ENCODE measurements at regions not wholly inside any gene's neighbourhood (a gene's known extent, or its start where the extent isn't known, plus 50 kb on each side); places are given as distances from the start of the nearest gene placed in this dataset.

GRCh38 chr10:4063717-4064116 lies 278.7 kb upstream of the KLF6 start:
- CTCF ChIA-PET: no interaction called here
- DNase-seq (ENCODE audit: low read depth): no peak
- Histone ChIP-seq H3K4me3 (ENCODE audit: low read depth, low read length) (no peak overlapping the region), H3K27me3 (ENCODE audit: control insufficient read depth, insufficient read depth, low read length) (no peaks in the 10 kb centered on the region), H3K36me3 (ENCODE audit: control insufficient read depth, insufficient read depth, low read length) (no peaks in the 10 kb centered on the region)
- POLR2A ChIA-PET: no interaction called here
- no peak for TF ChIP-seq CTCF (IDR thresholded peaks at IDR 0.05; ENCODE audit: insufficient read depth, low read depth, low read length)

GRCh38 chr10:4062751-4063150 lies 277.7 kb upstream of the KLF6 start:
- Histone ChIP-seq H3K27me3 (ENCODE audit: control insufficient read depth, insufficient read depth, low read length) (no peaks in the 10 kb centered on the region), H3K4me3 (ENCODE audit: low read depth, low read length) (no peak overlapping the region), H3K36me3 (ENCODE audit: control insufficient read depth, insufficient read depth, low read length) (no peaks in the 10 kb centered on the region)
- ChIA-PET POLR2A (no interaction called here), CTCF (no interaction called here)
- no peak for TF ChIP-seq CTCF (IDR thresholded peaks at IDR 0.05; ENCODE audit: insufficient read depth, low read depth, low read length)
- no peak for DNase-seq (ENCODE audit: low read depth)

GRCh38 chr10:4062072-4062471 lies 277.1 kb upstream of the KLF6 start:
- CTCF ChIA-PET: no interaction called here
- TF ChIP-seq CTCF (IDR thresholded peaks at IDR 0.05; ENCODE audit: insufficient read depth, low read depth, low read length): no peak
- Histone ChIP-seq H3K36me3 (ENCODE audit: control insufficient read depth, insufficient read depth, low read length) (no peaks in the 10 kb centered on the region), H3K4me3 (ENCODE audit: low read depth, low read length) (no peak overlapping the region), H3K27me3 (ENCODE audit: control insufficient read depth, insufficient read depth, low read length) (no peaks in the 10 kb centered on the region)
- POLR2A ChIA-PET: no interaction called here
- DNase-seq (ENCODE audit: low read depth): no peak

GRCh38 chr10:4061441-4061951 lies 276.5 kb upstream of the KLF6 start:
- no peak overlapping the region for H3K4me3 ChIP-seq (ENCODE audit: low read depth, low read length)
- no peaks in the 10 kb centered on the region for H3K27me3 ChIP-seq (ENCODE audit: control insufficient read depth, insufficient read depth, low read length)
- no peak for DNase-seq (ENCODE audit: low read depth)
- TF ChIP-seq CTCF (IDR thresholded peaks at IDR 0.05; ENCODE audit: insufficient read depth, low read depth, low read length): no peak
- H3K36me3 ChIP-seq (ENCODE audit: control insufficient read depth, insufficient read depth, low read length): no peaks in the 10 kb centered on the region
- ChIA-PET CTCF (no interaction called here), POLR2A (no interaction called here)

- H3K27me3 ChIP-seq (ENCODE audit: control insufficient read depth, insufficient read depth, low read length): no peaks in the 10 kb centered on the region
- H3K4me3 ChIP-seq (ENCODE audit: low read depth, low read length): no peak overlapping the region
- TF ChIP-seq CTCF (IDR thresholded peaks at IDR 0.05; ENCODE audit: insufficient read depth, low read depth, low read length): no peak
- H3K36me3 ChIP-seq (ENCODE audit: control insufficient read depth, insufficient read depth, low read length): no peaks in the 10 kb centered on the region
- ChIA-PET POLR2A (no interaction called here), CTCF (no interaction called here)
- DNase-seq (ENCODE audit: low read depth): no peak
Observed at GRCh38 chr10:4059471-4060138, 274.6 kb upstream of the KLF6 start.
